Astrocyte (in vitro differentiated cells and primary cell): ENCODE measurements at regions not wholly inside any gene's neighbourhood (a gene's known extent, or its start where the extent isn't known, plus 50 kb on each side); places are given as distances from the start of the nearest gene placed in this dataset.
A peak's percentile ranks its signal among the peaks of the same experiment; 100 is the strongest.

Source experiments
- DNase-seq: peaks from one replicate; pipeline ENCODE4 v3.0.0-alpha.2; 2010; ENCODE audit warnings: low read depth
- FAIRE-seq: peaks from 2 replicates; lab custom pipeline; 2011; peaks lifted over from hg19 to GRCh38; lab: Jason Lieb, UNC
- H2AFZ ChIP-seq: 2 replicates; pipeline ENCODE4 v1.6.0; 2012; ENCODE audit warnings: low read depth, low read length, inconsistent platforms
- H3K27ac ChIP-seq: 2 replicates; pipeline ENCODE4 v1.5.1; 2011; ENCODE audit warnings: low read depth, low read length, inconsistent platforms
- H3K27me3 ChIP-seq: 2 replicates; pipeline ENCODE4 v1.6.0; 2011; ENCODE audit warnings: low read length, inconsistent platforms; ENCODE audit not compliant: insufficient read depth
- H3K36me3 ChIP-seq: 2 replicates; pipeline ENCODE4 v1.5.1; 2011; ENCODE audit warnings: low read length, inconsistent platforms; ENCODE audit not compliant: insufficient read depth
- H3K4me1 ChIP-seq: 2 replicates; pipeline ENCODE4 v1.5.1; 2011; ENCODE audit warnings: low read length, inconsistent platforms; ENCODE audit not compliant: insufficient read depth
- H3K4me2 ChIP-seq: 2 replicates; pipeline ENCODE4 v1.6.0; 2012; ENCODE audit warnings: low read length, inconsistent platforms
- H3K4me3 ChIP-seq: 2 replicates; pipeline ENCODE4 v1.5.1; 2011; ENCODE audit warnings: low read depth, mild to moderate bottlenecking, low read length, inconsistent platforms; ENCODE audit not compliant: insufficient read depth
- H3K79me2 ChIP-seq: 2 replicates; pipeline ENCODE4 v1.6.0; 2012; ENCODE audit warnings: mild to moderate bottlenecking, low read length, inconsistent platforms; ENCODE audit not compliant: insufficient read depth
- H3K9ac ChIP-seq: 2 replicates; pipeline ENCODE4 v1.6.0; 2012; ENCODE audit warnings: mild to moderate bottlenecking, low read length, inconsistent platforms
- H3K9me3 ChIP-seq: 2 replicates; pipeline ENCODE4 v1.5.1; 2012; ENCODE audit warnings: low read depth, mild to moderate bottlenecking, low read length, inconsistent platforms; ENCODE audit not compliant: insufficient read depth
- H4K20me1 ChIP-seq: 2 replicates; pipeline ENCODE4 v1.6.0; 2012; ENCODE audit warnings: low read length, inconsistent platforms; ENCODE audit not compliant: insufficient read depth
- H3K27ac Mint-ChIP-seq: one replicate; pipeline ENCODE4 v1.8.0; 2021; ENCODE audit warnings: mild to moderate bottlenecking, mixed read lengths; ENCODE audit not compliant: unreplicated experiment
- H3K27me3 Mint-ChIP-seq: one replicate; pipeline ENCODE4 v1.8.0; 2021; ENCODE audit warnings: low read depth, mixed read lengths; ENCODE audit not compliant: unreplicated experiment
- H3K36me3 Mint-ChIP-seq: one replicate; pipeline ENCODE4 v1.8.0; 2021; ENCODE audit warnings: low read depth, mixed read lengths; ENCODE audit not compliant: unreplicated experiment
- H3K4me1 Mint-ChIP-seq: one replicate; pipeline ENCODE4 v1.8.0; 2021; ENCODE audit warnings: low read depth, mixed read lengths; ENCODE audit not compliant: unreplicated experiment
- H3K4me3 Mint-ChIP-seq: one replicate; pipeline ENCODE4 v1.8.0; 2021; ENCODE audit warnings: mild to moderate bottlenecking, moderate library complexity, mixed read lengths; ENCODE audit not compliant: unreplicated experiment
- H3K9me3 Mint-ChIP-seq: one replicate; pipeline ENCODE4 v1.8.0; 2021; ENCODE audit warnings: mild to moderate bottlenecking, mixed read lengths; ENCODE audit not compliant: unreplicated experiment
- EZH2 ChIP-seq: IDR thresholded peaks from 2 replicates; pipeline ENCODE4 v1.6.1; 2012; ENCODE audit warnings: mild to moderate bottlenecking, low read length, inconsistent platforms; ENCODE audit not compliant: insufficient read depth
- TF ChIP-seq, protein P1 (sequence below): IDR thresholded peaks from 2 replicates; pipeline ENCODE4 v1.5.1; 2011; ENCODE audit warnings: low read depth, mild to moderate bottlenecking, inconsistent platforms, low read length, moderate library complexity; ENCODE audit not compliant: insufficient read depth

DNA sequence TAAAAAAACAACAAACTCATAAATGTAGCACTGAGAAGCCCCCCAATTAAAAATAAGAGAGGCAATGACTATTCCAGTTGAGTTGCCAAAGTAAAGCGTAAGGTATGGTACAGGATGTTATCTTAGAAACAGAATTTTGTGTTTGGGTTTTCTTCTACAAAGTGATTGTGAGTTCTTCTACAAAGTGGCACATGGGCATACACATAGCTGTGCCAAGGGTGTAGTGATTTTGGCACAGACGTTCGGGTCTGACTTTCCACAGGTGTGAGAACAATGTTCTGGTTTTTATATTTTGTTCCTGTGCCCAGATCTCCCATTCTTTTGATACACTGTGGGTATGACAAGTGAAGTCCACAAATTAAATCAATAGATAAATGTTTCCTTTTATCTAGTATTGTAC is 190.1 kb upstream of the CSNK1A1L start:
- no peak for TF ChIP-seq EZH2
- TF ChIP-seq, protein P1, sequence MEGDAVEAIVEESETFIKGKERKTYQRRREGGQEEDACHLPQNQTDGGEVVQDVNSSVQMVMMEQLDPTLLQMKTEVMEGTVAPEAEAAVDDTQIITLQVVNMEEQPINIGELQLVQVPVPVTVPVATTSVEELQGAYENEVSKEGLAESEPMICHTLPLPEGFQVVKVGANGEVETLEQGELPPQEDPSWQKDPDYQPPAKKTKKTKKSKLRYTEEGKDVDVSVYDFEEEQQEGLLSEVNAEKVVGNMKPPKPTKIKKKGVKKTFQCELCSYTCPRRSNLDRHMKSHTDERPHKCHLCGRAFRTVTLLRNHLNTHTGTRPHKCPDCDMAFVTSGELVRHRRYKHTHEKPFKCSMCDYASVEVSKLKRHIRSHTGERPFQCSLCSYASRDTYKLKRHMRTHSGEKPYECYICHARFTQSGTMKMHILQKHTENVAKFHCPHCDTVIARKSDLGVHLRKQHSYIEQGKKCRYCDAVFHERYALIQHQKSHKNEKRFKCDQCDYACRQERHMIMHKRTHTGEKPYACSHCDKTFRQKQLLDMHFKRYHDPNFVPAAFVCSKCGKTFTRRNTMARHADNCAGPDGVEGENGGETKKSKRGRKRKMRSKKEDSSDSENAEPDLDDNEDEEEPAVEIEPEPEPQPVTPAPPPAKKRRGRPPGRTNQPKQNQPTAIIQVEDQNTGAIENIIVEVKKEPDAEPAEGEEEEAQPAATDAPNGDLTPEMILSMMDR = no peak
- Histone ChIP-seq H4K20me1 (no peaks in the 10 kb centered on the region), H3K27me3 (no peaks in the 10 kb centered on the region), H3K4me3 (no peak overlapping the region), H3K9ac (no peak overlapping the region), H3K4me1 (no peaks in the 10 kb centered on the region), H2AFZ (no peak overlapping the region), H3K27ac (no peak overlapping the region), H3K79me2 (no peaks in the 10 kb centered on the region), H3K4me2 (no peak overlapping the region), H3K9me3 (no peaks in the 10 kb centered on the region), H3K36me3 (no peaks in the 10 kb centered on the region)
- Mint-ChIP-seq H3K27me3 (no peaks in the 10 kb centered on the region), H3K27ac (no peak overlapping the region), H3K9me3 (peaks cover 2% of the 10 kb centered on the region), H3K4me3 (no peak overlapping the region), H3K4me1 (no peaks in the 10 kb centered on the region), H3K36me3 (no peaks in the 10 kb centered on the region)
- FAIRE-seq (no peak), DNase-seq (no peak)

DNA sequence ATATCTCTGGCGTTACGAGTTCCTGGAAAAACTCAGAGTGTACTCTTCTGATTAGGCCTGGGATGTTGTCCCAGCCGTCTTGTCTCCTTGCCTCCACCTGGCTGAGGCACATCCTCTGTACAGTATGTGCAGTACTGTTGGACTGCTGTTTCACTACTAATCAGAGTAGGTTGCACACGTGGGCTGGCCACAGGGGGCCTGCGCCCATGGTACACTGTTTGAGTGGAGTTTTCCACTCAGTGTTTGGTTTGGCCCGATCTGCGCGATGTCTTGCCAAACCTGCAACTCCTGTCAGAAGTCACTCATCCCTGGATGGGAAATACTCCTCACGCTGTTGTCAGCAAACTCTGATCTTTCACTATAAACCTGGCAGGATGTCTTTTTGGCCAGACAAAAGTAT is 189.6 kb upstream of the CSNK1A1L start:
- Histone ChIP-seq H3K4me1 (no peaks in the 10 kb centered on the region), H3K9me3 (no peaks in the 10 kb centered on the region), H4K20me1 (no peaks in the 10 kb centered on the region), H3K9ac (no peak overlapping the region), H3K79me2 (no peaks in the 10 kb centered on the region), H2AFZ (no peak overlapping the region), H3K4me2 (no peak overlapping the region), H3K27ac (no peak overlapping the region), H3K4me3 (no peak overlapping the region), H3K36me3 (no peaks in the 10 kb centered on the region), H3K27me3 (no peaks in the 10 kb centered on the region)
- FAIRE-seq = no peak
- Mint-ChIP-seq H3K4me1 (no peaks in the 10 kb centered on the region), H3K36me3 (no peaks in the 10 kb centered on the region), H3K27ac (no peak overlapping the region), H3K27me3 (no peaks in the 10 kb centered on the region), H3K9me3 (peaks cover 2% of the 10 kb centered on the region), H3K4me3 (no peak overlapping the region)
- no peak for TF ChIP-seq EZH2
- TF ChIP-seq, protein P1 = no peak
- peak; percentile 16 for DNase-seq

DNA sequence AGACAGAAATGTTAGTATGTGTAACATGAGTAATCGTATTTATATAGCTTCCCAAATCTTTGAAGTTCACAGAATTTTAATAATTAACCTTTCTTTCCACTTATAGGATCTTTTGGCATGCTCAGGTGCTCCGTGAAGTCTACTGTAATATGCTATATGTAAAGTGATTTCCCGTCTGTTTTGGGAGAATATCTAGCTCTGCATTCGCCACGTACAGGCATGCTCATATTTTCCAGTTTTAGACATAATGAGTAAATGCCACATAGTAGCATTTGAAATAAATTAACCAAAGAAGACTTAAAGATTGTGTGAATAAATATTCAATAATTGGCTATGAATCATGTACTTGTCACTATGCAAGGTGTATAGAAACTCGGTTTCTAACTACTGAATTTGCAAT is 189.0 kb upstream of the CSNK1A1L start:
- Histone ChIP-seq H2AFZ (no peak overlapping the region), H3K27me3 (no peaks in the 10 kb centered on the region), H3K79me2 (no peaks in the 10 kb centered on the region), H3K4me1 (no peaks in the 10 kb centered on the region), H3K9ac (no peak overlapping the region), H3K4me3 (no peak overlapping the region), H3K4me2 (no peak overlapping the region), H3K27ac (no peak overlapping the region), H3K36me3 (no peaks in the 10 kb centered on the region), H3K9me3 (no peaks in the 10 kb centered on the region), H4K20me1 (no peaks in the 10 kb centered on the region)
- Mint-ChIP-seq H3K27me3 (no peaks in the 10 kb centered on the region), H3K36me3 (no peaks in the 10 kb centered on the region), H3K27ac (no peak overlapping the region), H3K4me3 (no peak overlapping the region), H3K9me3 (peaks cover 2% of the 10 kb centered on the region), H3K4me1 (no peaks in the 10 kb centered on the region)
- TF ChIP-seq, protein P1 = no peak
- TF ChIP-seq EZH2 = no peak
- FAIRE-seq (peak; percentile 41), DNase-seq (no peak)
